SK-N-SH (cell line): ENCODE measurements at regions not wholly inside any gene's neighbourhood (a gene's known extent, or its start where the extent isn't known, plus 50 kb on each side); places are given as distances from the start of the nearest gene placed in this dataset.

Experiments used
- CTCF ChIA-PET: fragments of 300-600, 350-600 bp; formaldehyde crosslinking; extraction: SDS; loops from one replicate; lab custom pipeline; 2021; lab: Yijun Ruan, JAX
- POLR2A ChIA-PET: fragments of 350-600 bp; sonication (Branson Sonifier 250); formaldehyde crosslinking; extraction: SDS; loops from one replicate; lab custom pipeline; 2020; ENCODE audit warnings: antibody characterized with exemption, inconsistent platforms; lab: Yijun Ruan, JAX
- DNase-seq: peaks from one replicate; pipeline ENCODE4 v3.0.0; 2012
- H2AFZ ChIP-seq: fragments of 200-600 bp; sonication (generic); 2 replicates; pipeline ENCODE4 v1.8.1; 2016; ENCODE audit warnings: antibody characterized with exemption, mild to moderate bottlenecking, low read depth
- H3F3A ChIP-seq: fragments of 200-600 bp; sonication (generic); replicated peaks from 2 replicates; pipeline ENCODE3; 2016; ENCODE audit warnings: antibody characterized with exemption, mild to moderate bottlenecking; ENCODE audit not compliant: insufficient read depth
- H3K27ac ChIP-seq, 2 experiments: fragments of 200-500 bp in 1 of 2; fragments of 200-600 bp in 1 of 2; sonication (Bioruptor generic) in 1 of 2; sonication (generic), shearing (Covaris generic) in 1 of 2; 2 replicates each; pipeline versions ENCODE4 v1.5.1 to v1.6.1; 2014 to 2016; ENCODE audit warnings: low read depth in 2 of 2, inconsistent platforms in 1 of 2, low read length in 1 of 2, mild to moderate bottlenecking in 1 of 2, mixed read lengths in 1 of 2
- H3K27me3 ChIP-seq: fragments of 200-600 bp; sonication (generic), shearing (Covaris generic); 2 replicates; pipeline ENCODE4 v1.6.1; 2016; ENCODE audit warnings: mixed run types; ENCODE audit not compliant: insufficient read depth
- H3K36me3 ChIP-seq, 2 experiments: fragments of 200-500 bp in 1 of 2; fragments of 200-600 bp in 1 of 2; sonication (Bioruptor generic) in 1 of 2; sonication (generic) in 1 of 2; replicated peaks in 1 of 2; 2 replicates each; pipeline versions ENCODE3 to v1.5.1; 2014 to 2016; ENCODE audit warnings: low read length in 1 of 2, mild to moderate bottlenecking in 1 of 2; ENCODE audit not compliant: insufficient read depth in 2 of 2, control insufficient read depth in 1 of 2
- H3K4me1 ChIP-seq, 2 experiments: fragments of 200-500 bp in 1 of 2; fragments of 200-600 bp in 1 of 2; sonication (Bioruptor generic) in 1 of 2; sonication (generic), shearing (Covaris generic) in 1 of 2; 2 replicates each; pipeline versions ENCODE4 v1.5.1 to v1.6.1; 2014 to 2016; ENCODE audit warnings: low read depth in 1 of 2, low read length in 1 of 2, mixed run types in 1 of 2; ENCODE audit not compliant: insufficient read depth in 2 of 2, control insufficient read depth in 1 of 2
- H3K4me2 ChIP-seq: fragments of 200-600 bp; sonication (generic), shearing (Covaris generic); 2 replicates; pipeline ENCODE4 v1.6.1; 2017; ENCODE audit warnings: mixed run types
- H3K4me3 ChIP-seq, 2 experiments: fragments of 200-500 bp in 1 of 2; fragments of 200-600 bp in 1 of 2; sonication (Bioruptor generic) in 1 of 2; sonication (generic), shearing (Covaris generic) in 1 of 2; 2 replicates each; pipeline versions ENCODE4 v1.5.1 to v1.8.1; 2014 to 2016; ENCODE audit warnings: low read depth in 2 of 2, inconsistent platforms in 1 of 2, low read length in 1 of 2, mild to moderate bottlenecking in 1 of 2, mixed read lengths in 1 of 2, moderate library complexity in 1 of 2
- H3K79me2 ChIP-seq: fragments of 200-600 bp; sonication (generic); 2 replicates; pipeline ENCODE4 v1.8.1; 2017; ENCODE audit warnings: mild to moderate bottlenecking; ENCODE audit not compliant: insufficient read depth
- H3K9ac ChIP-seq: fragments of 200-600 bp; sonication (generic); 2 replicates; pipeline ENCODE4 v1.6.1; 2017; ENCODE audit warnings: mixed run types
- H3K9me2 ChIP-seq: fragments of 200-600 bp; sonication (generic); 2 replicates; pipeline ENCODE4 v1.6.1; 2017; ENCODE audit warnings: mixed run types
- H3K9me3 ChIP-seq: fragments of 200-600 bp; sonication (generic); 2 replicates; pipeline ENCODE4 v1.6.1; 2017; ENCODE audit warnings: mixed run types, mild to moderate bottlenecking, moderate library complexity
- H4K20me1 ChIP-seq: fragments of 200-600 bp; sonication (generic); 2 replicates; pipeline ENCODE4 v1.6.1; 2017; ENCODE audit warnings: mild to moderate bottlenecking, mixed run types; ENCODE audit not compliant: insufficient read depth
- CHD2 ChIP-seq: fragments of 150-350 bp; IDR thresholded peaks from 2 replicates; pipeline ENCODE4 v1.6.1; 2018; ENCODE audit warnings: low read length; ENCODE audit not compliant: partially characterized antibody
- ELF1 ChIP-seq: IDR thresholded peaks from 2 replicates; pipeline ENCODE4 v1.4.0; 2012
- EP300 ChIP-seq, 2 experiments: IDR thresholded peaks; 2 replicates each; pipeline versions ENCODE4 v1.4.0 to v1.6.1; 2012; ENCODE audit warnings: borderline replicate concordance in 1 of 2, low read depth in 1 of 2, low read length in 1 of 2
- EZH2phosphoT487 ChIP-seq: fragments of 200-600 bp; sonication (generic); IDR thresholded peaks from 2 replicates; pipeline ENCODE4 v1.6.1; 2017; ENCODE audit warnings: low read depth, mixed run types, mild to moderate bottlenecking, antibody characterized with exemption, moderate library complexity, borderline replicate concordance
- FOSL2 ChIP-seq: IDR thresholded peaks from 2 replicates; pipeline ENCODE4 v1.4.0; 2012; ENCODE audit warnings: low read depth, mild to moderate bottlenecking, moderate library complexity, borderline replicate concordance
- GABPA ChIP-seq: IDR thresholded peaks from 2 replicates; pipeline ENCODE4 v1.4.0; 2012; ENCODE audit warnings: low read depth, mild to moderate bottlenecking
- GATA2 ChIP-seq: sonication (generic); formaldehyde crosslinking; IDR thresholded peaks from 2 replicates; pipeline ENCODE4 v1.5.0; 2020; ENCODE audit warnings: mild to moderate bottlenecking, missing genetic modification reagents
- MAX ChIP-seq: IDR thresholded peaks from 2 replicates; pipeline ENCODE4 v1.4.0; 2012; ENCODE audit warnings: low read depth
- MEF2A ChIP-seq: IDR thresholded peaks from 2 replicates; pipeline ENCODE4 v1.4.0; 2012; ENCODE audit warnings: low read depth, borderline replicate concordance
- POLR2AphosphoS5 ChIP-seq: IDR thresholded peaks from 2 replicates; pipeline ENCODE4 v1.6.1; 2012; ENCODE audit warnings: low read depth, low read length
- RAD21 ChIP-seq: IDR thresholded peaks from 2 replicates; pipeline ENCODE4 v1.6.1; 2012; ENCODE audit warnings: mild to moderate bottlenecking, low read length
- TAF1 ChIP-seq: IDR thresholded peaks from 2 replicates; pipeline ENCODE4 v1.6.1; 2012; ENCODE audit warnings: low read depth, mild to moderate bottlenecking, low read length, moderate library complexity, borderline replicate concordance
- TCF12 ChIP-seq: IDR thresholded peaks from 2 replicates; pipeline ENCODE4 v1.4.0; 2012
- USF1 ChIP-seq: IDR thresholded peaks from 2 replicates; pipeline ENCODE4 v1.4.0; 2012; ENCODE audit warnings: low read depth, borderline replicate concordance
- USF2 ChIP-seq: fragments of 150-350 bp; IDR thresholded peaks from 2 replicates; pipeline ENCODE4 v1.6.1; 2017; ENCODE audit warnings: antibody characterized with exemption, low read length, low read depth, borderline replicate concordance
- YY1 ChIP-seq: IDR thresholded peaks from 2 replicates; pipeline ENCODE4 v1.4.0; 2012; ENCODE audit warnings: low read depth, mild to moderate bottlenecking
- WGBS: methylation state at CpG from one replicate; pipeline ENCODE4 v1.1.6; 2017; ENCODE audit warnings: low lambda C conversion rate; 5-methylcytosine and 5-hydroxymethylcytosine counted together

GRCh38 chr3:143201045-143201444 lies 81.5 kb downstream of the CHST2 start:
- WGBS: 30% methylated on average over 3 of the region's 3 CpGs
- H3K27me3 ChIP-seq: no peaks in the 10 kb centered on the region
- DNase-seq: no peak
- H3K27ac ChIP-seq: peak overlapping the region in 1 of 2 experiments; percentile 63; a peak in 2 of 4 replicates
- H2AFZ ChIP-seq: peak overlapping the region; percentile 60
- H3K9me2 ChIP-seq: no peaks in the 10 kb centered on the region
- CTCF ChIA-PET: no interaction called here
- H3K36me3 ChIP-seq: no peaks in the 10 kb centered on the region
- H3K9me3 ChIP-seq: no peaks in the 10 kb centered on the region; the same call in 1 of the 2 replicates
- H3K9ac ChIP-seq: no peak overlapping the region
- H3K4me1 ChIP-seq: peaks cover 0 to 6% of the 10 kb centered on the region in 2 experiments; a peak in 1 of 4 replicates
- H3K79me2 ChIP-seq: no peaks in the 10 kb centered on the region
- peak overlapping the region; percentile 51 for H3K4me2 ChIP-seq
- no peaks in the 10 kb centered on the region for H3F3A ChIP-seq
- POLR2A ChIA-PET: no interaction called here
- no peak overlapping the region for H3K4me3 ChIP-seq
- H4K20me1 ChIP-seq: no peaks in the 10 kb centered on the region
- no peak for TF ChIP-seq EP300 (IDR thresholded peaks at IDR 0.05; ENCODE audit: borderline replicate concordance in 1 of 2, low read depth in 1 of 2, low read length in 1 of 2)
- no peak for TF ChIP-seq POLR2AphosphoS5
- no peak for TF ChIP-seq ELF1
- TF ChIP-seq MEF2A: no peak
- no peak for TF ChIP-seq YY1
- no peak for TF ChIP-seq USF2
- no peak for TF ChIP-seq FOSL2
- no peak for TF ChIP-seq GATA2 (CRISPR knock-in tag)
- no peak for TF ChIP-seq TAF1
- no peak for TF ChIP-seq EZH2phosphoT487
- TF ChIP-seq TCF12: no peak
- TF ChIP-seq CHD2: no peak
- TF ChIP-seq GABPA: no peak
- no peak for TF ChIP-seq MAX
- TF ChIP-seq RAD21: no peak

GRCh38 chr3:143201870-143202752 lies 82.5 kb downstream of the CHST2 start:
- Histone ChIP-seq H3F3A (no peaks in the 10 kb centered on the region), H3K79me2 (no peaks in the 10 kb centered on the region), H3K27me3 (no peaks in the 10 kb centered on the region), H3K4me1 (peaks cover 0 to 6% of the 10 kb centered on the region in 2 experiments; a peak in 1 of 4 replicates), H3K9ac (no peak overlapping the region), H4K20me1 (no peaks in the 10 kb centered on the region), H3K9me2 (no peaks in the 10 kb centered on the region), H3K36me3 (no peaks in the 10 kb centered on the region)
- CTCF ChIA-PET: interaction anchor here (0.9 kb wide), 1 partner anchor 58 kb away, joined by 3 read pairs; no protein-coding TSS in a partner anchor
- DNase-seq: no peak
- TF ChIP-seq USF1 (0 out of 2 replicates have a peak, but pooled peaks have one; percentile 17), TCF12 (no peak)
- TF ChIP-seq, all 33 proteins: peak for 1
- no peak overlapping the region for H2AFZ ChIP-seq
- H3K9me3 ChIP-seq: no peaks in the 10 kb centered on the region; the same call in 1 of the 2 replicates
- H3K4me2 ChIP-seq: no peak overlapping the region
- POLR2A ChIA-PET: no interaction called here
- 70% methylated on average over 13 of the region's 13 CpGs for WGBS
- no peak overlapping the region for H3K4me3 ChIP-seq
- H3K27ac ChIP-seq: no peak overlapping the region
